ENCODE measurements at regions not wholly inside any gene's neighbourhood (a gene's known extent, or its start where the extent isn't known, plus 50 kb on each side); places are given as distances from the start of the nearest gene placed in this dataset.

DNA sequence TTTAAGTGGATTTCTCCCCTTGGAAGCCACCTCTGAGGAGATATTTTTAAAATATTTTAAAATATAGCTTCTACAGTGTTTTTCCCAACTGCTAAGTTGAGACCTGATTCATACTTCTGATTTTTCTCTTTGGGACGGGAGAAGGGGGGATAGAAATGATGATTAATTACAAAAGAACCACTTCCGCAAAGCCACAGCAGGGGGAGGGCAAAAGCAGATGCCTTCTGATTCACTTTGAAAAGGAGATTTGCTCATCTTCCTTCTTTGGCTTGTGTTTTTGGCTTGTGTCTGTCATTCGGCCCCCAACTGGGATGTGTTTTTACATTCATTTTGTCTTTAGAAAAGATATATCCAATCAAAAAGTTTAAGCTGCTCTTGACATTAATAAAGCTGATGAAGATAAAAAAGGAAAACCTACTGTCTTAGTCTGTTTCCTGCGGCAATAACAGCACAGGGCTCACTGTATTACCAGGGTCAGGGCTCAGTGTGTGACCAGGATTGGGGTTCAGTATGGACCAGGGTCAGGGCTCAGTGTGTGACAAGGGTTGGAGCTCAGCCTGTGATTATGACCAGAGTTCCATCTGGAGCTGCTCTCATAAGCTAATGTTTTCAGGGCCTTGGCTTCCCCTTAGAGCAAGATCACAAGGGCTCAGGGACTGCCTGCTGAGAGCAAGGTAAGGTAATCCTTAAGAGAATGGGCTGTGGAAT, 223.2 kb downstream of the MTHFS start:
- Histone ChIP-seq H3K4me1 (no peaks in the 10 kb centered on the region), H3K27me3 (peaks cover 0 to 17% (median 3%) of the 10 kb centered on the region in 9 donors), H3K27ac (no peak overlapping the region), H3K4me3 (no peak overlapping the region), H3K36me3 (no peaks in the 10 kb centered on the region), H3K9me3 (no peaks in the 10 kb centered on the region)
- intact Hi-C loops (cut with DNase I): no loop called here
- no peak for ATAC-seq
- DNase-seq: no peak
- no peak for TF ChIP-seq POLR2A (IDR thresholded peaks at IDR 0.05)
- TF ChIP-seq, protein P1, sequence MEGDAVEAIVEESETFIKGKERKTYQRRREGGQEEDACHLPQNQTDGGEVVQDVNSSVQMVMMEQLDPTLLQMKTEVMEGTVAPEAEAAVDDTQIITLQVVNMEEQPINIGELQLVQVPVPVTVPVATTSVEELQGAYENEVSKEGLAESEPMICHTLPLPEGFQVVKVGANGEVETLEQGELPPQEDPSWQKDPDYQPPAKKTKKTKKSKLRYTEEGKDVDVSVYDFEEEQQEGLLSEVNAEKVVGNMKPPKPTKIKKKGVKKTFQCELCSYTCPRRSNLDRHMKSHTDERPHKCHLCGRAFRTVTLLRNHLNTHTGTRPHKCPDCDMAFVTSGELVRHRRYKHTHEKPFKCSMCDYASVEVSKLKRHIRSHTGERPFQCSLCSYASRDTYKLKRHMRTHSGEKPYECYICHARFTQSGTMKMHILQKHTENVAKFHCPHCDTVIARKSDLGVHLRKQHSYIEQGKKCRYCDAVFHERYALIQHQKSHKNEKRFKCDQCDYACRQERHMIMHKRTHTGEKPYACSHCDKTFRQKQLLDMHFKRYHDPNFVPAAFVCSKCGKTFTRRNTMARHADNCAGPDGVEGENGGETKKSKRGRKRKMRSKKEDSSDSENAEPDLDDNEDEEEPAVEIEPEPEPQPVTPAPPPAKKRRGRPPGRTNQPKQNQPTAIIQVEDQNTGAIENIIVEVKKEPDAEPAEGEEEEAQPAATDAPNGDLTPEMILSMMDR (IDR thresholded peaks at IDR 0.05): no peak
- 44 to 55% (median 49%) methylated on average over 4 of the region's 4 CpGs for WGBS, 4 donors

- ATAC-seq (no peak), DNase-seq (no peak)
- H3K4me3 ChIP-seq: no peak overlapping the region
- H3K27ac ChIP-seq: no peak overlapping the region
- no peak for TF ChIP-seq POLR2A (IDR thresholded peaks at IDR 0.05)
- TF ChIP-seq, protein P1 (IDR thresholded peaks at IDR 0.05): no peak
- no peaks in the 10 kb centered on the region for H3K9me3 ChIP-seq
- 41 to 63% (median 55%) methylated on average over 2 of the region's 2 CpGs for WGBS, 4 donors
- no peaks in the 10 kb centered on the region for H3K4me1 ChIP-seq
- H3K27me3 ChIP-seq: peaks cover 0 to 17% (median 3%) of the 10 kb centered on the region in 9 donors
- intact Hi-C loops (cut with DNase I): no loop called here
- H3K36me3 ChIP-seq: no peaks in the 10 kb centered on the region
These were observed 222.7 kb downstream of the MTHFS start for GRCh38 chr15:79674124-79674465.

GRCh38 chr15:79675982-79676381, 220.8 kb downstream of the MTHFS start:
- Histone ChIP-seq H3K27ac (no peak overlapping the region), H3K4me1 (no peaks in the 10 kb centered on the region), H3K36me3 (no peaks in the 10 kb centered on the region), H3K27me3 (peaks cover 0 to 14% (median 3%) of the 10 kb centered on the region in 9 donors), H3K9me3 (no peaks in the 10 kb centered on the region), H3K4me3 (no peak overlapping the region)
- intact Hi-C loops (cut with DNase I): no loop called here
- 64 to 87% (median 78%) methylated on average over 5 of the region's 5 CpGs for WGBS, 4 donors
- TF ChIP-seq, protein P1 (IDR thresholded peaks at IDR 0.05): no peak
- no peak for TF ChIP-seq POLR2A (IDR thresholded peaks at IDR 0.05)
- DNase-seq (no peak), ATAC-seq (no peak)

DNA sequence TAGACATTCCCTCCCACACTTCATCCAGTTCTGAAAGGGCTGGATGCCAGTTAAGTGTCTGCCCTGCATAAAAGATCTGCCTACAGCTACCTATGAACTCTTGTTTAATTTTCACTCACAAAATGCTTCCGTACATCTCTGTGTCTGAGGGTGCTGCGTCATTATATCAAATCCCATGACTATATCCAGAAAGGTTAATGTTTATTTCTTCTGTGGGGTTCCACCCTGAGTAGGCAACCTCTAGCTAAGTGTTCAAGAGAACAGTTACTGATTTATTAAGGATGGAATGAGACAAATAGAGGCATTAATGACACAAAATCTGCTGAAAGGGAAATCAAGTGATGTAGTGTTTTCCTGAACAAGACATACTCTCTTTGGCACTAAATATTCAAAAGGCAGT, 220.2 kb downstream of the MTHFS start:
- Histone ChIP-seq H3K27ac (no peak overlapping the region), H3K27me3 (peaks cover 0 to 14% (median 3%) of the 10 kb centered on the region in 9 donors), H3K4me1 (peaks cover 0 to under 1% (median 0%) of the 10 kb centered on the region in 12 donors), H3K9me3 (no peaks in the 10 kb centered on the region), H3K36me3 (no peaks in the 10 kb centered on the region), H3K4me3 (no peak overlapping the region)
- DNase-seq (no peak), ATAC-seq (no peak)
- intact Hi-C loops (cut with DNase I): no loop called here
- 91 to 98% (median 93%) methylated on average over 2 of the region's 2 CpGs for WGBS, 4 donors
- TF ChIP-seq POLR2A (IDR thresholded peaks at IDR 0.05): no peak
- TF ChIP-seq, protein P1 (IDR thresholded peaks at IDR 0.05): no peak
